LNCaP clone FGC (cell line): ENCODE measurements at regions not wholly inside any gene's neighbourhood (a gene's known extent, or its start where the extent isn't known, plus 50 kb on each side); places are given as distances from the start of the nearest gene placed in this dataset.

Source experiments
- DNase-seq: peaks from one replicate; pipeline ENCODE4 v3.0.0-alpha.2; 2011; ENCODE audit warnings: low read depth
- H3K4me3 ChIP-seq: 2 replicates; pipeline ENCODE4 v1.5.1; 2011; ENCODE audit warnings: mild to moderate bottlenecking, low read depth, low read length, control low read depth
- CTCF ChIP-seq: IDR thresholded peaks from 2 replicates; pipeline ENCODE4 v1.5.1; 2012; ENCODE audit warnings: mild to moderate bottlenecking; ENCODE audit not compliant: control insufficient read depth, insufficient read depth; ENCODE audit errors: extremely low read depth

- no peak for TF ChIP-seq CTCF
- H3K4me3 ChIP-seq, result no peak overlapping the region
- DNase-seq, result no peak
These were observed 224.0 kb upstream of the SIX2 start for GRCh38 chr2:45233301-45233700.

GRCh38 chr2:45232818-45233217 is 223.6 kb upstream of the SIX2 start:
- TF ChIP-seq CTCF, result no peak
- no peak for DNase-seq
- H3K4me3 ChIP-seq, result no peak overlapping the region

DNA sequence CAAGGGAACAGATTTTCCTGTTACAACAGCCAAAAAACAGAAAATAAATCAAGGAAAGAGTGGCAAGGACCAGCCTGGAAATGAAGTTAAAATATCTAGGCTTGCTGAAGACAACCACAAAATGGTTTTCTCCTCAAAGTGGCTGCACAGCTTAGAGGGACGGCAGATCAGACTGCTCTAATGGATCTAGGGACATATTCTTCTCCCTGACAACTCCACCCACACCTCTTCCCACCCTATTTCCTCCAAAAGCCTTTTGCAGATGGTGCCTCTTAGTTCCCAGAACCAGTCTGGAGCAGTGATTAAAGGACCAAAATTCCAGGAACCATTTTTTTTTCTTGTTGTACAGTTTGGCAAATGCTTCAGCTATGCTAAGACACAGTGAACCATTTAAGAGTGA is 220.2 kb upstream of the SIX2 start:
- H3K4me3 ChIP-seq, result no peak overlapping the region
- no peak for TF ChIP-seq CTCF
- no peak for DNase-seq

- no peak for TF ChIP-seq CTCF
- DNase-seq, result no peak
- no peak overlapping the region for H3K4me3 ChIP-seq
These were observed 218.1 kb upstream of the SIX2 start for GRCh38 chr2:45227347-45227746.

GRCh38 chr2:45224993-45225380 is 215.7 kb upstream of the SIX2 start:
- H3K4me3 ChIP-seq, result no peak overlapping the region
- no peak for TF ChIP-seq CTCF
- DNase-seq, result no peak

DNA sequence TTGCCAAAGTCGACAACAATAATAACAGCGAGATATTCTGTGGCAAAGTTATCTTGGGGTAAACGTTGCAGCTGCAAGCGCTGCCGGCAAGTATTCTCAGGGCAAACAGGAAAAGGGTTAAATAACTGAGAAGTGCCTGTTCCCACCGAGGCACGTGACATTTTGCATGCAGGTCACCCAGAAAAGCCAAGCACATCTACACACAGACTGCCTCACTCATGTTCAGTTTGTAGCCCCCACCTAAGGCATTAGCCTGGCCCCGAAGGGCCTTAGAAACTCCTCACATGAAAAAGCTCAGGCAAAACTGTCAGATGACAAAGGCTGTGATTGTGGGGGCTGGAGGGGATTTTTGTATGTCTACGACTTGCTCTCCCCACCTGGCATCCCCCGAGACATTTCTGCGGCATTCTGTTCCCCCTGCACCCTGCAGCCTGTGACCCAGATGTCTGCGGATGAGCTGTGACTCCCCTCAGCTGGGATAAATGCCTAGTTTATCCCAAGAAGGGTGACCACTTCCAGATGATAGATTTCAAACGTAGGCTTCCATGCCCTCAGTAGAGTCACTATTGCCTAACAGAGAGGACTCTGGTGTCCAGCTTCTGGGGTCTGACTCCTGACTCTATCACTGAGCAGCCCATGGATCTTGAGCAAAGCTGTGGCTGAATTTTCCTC is 215.2 kb upstream of the SIX2 start:
- H3K4me3 ChIP-seq, result no peak overlapping the region
- no peak for TF ChIP-seq CTCF
- no peak for DNase-seq

DNA sequence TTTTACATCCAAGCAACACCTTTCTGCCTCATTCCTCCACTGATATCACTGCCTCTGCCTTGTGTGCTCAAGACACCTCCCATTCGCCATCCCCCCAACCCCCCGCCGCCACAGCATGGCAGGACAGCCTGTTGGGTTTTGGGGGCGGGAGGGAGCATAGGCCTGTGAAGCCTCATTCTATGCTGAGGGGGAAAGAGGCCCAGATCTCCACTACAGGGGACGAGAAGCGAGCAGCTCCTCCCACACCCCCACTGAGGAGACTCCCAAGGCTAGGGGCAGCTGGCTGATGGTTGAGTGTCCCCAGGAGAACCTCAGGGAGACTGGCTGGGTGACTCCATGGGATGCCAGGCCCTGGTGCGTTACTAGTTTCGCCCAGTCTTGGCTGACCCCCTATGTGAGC is 214.3 kb upstream of the SIX2 start:
- H3K4me3 ChIP-seq, result no peak overlapping the region
- no peak for TF ChIP-seq CTCF
- no peak for DNase-seq
